A549 (cell line): ENCODE measurements at regions not wholly inside any gene's neighbourhood (a gene's known extent, or its start where the extent isn't known, plus 50 kb on each side); places are given as distances from the start of the nearest gene placed in this dataset.

Experiments
- ATAC-seq, 2 experiments: fragments of 200-7000 bp in 1 of 2; fragments of >200 bp in 1 of 2; cut with Nextera tagmentation in 1 of 2; cut with Tn5 transposase in 1 of 2; 3 replicates each; pipeline versions ENCODE4 v1.8.0 to v1.9.1; 2018 to 2020; ENCODE audit warnings: mild to moderate bottlenecking in 1 of 2, moderate library complexity in 1 of 2
- CTCF ChIA-PET: fragments of 300-600 bp; sonication (Branson Sonifier 250); formaldehyde crosslinking; extraction: SDS; loops from one replicate; lab custom pipeline; 2021; ENCODE audit warnings: antibody characterized with exemption, inconsistent platforms; lab: Yijun Ruan, JAX
- POLR2A ChIA-PET: fragments of 350-600 bp; formaldehyde crosslinking; extraction: SDS; loops from one replicate; lab custom pipeline; 2021; ENCODE audit warnings: antibody characterized with exemption, inconsistent platforms; lab: Yijun Ruan, JAX
- DNase-seq, 2 experiments: peaks; one replicate each; pipeline versions ENCODE4 v3.0.0 to v3.0.0-alpha.2; 2011 to 2016; ENCODE audit warnings: low read depth in 1 of 2, low spot score in 1 of 2
- FAIRE-seq: peaks from 2 replicates; lab custom pipeline; 2011; peaks lifted over from hg19 to GRCh38; lab: Jason Lieb, UNC
- H3K27ac ChIP-seq, 2 experiments: fragments of >200 bp; sonication (Bioruptor Twin); formaldehyde crosslinking; 3 replicates each; pipeline ENCODE4 v1.5.1; 2016 to 2017
- H3K4me1 ChIP-seq: fragments of >200 bp; sonication (Bioruptor Twin); formaldehyde crosslinking; 3 replicates; pipeline ENCODE4 v1.6.1; 2016
- H3K4me2 ChIP-seq: fragments of >200 bp; sonication (Bioruptor Twin); formaldehyde crosslinking; 3 replicates; pipeline ENCODE4 v1.6.1; 2016
- H3K4me3 ChIP-seq: fragments of >200 bp; sonication (Bioruptor Twin); formaldehyde crosslinking; 3 replicates; pipeline ENCODE4 v1.5.1; 2016
- H3K9me3 ChIP-seq: fragments of >200 bp; sonication (Bioruptor Twin); formaldehyde crosslinking; 3 replicates; pipeline ENCODE4 v1.6.1; 2016
- BCL3 ChIP-seq: fragments of >200 bp; sonication (Bioruptor Twin); formaldehyde crosslinking; IDR thresholded peaks from 3 replicates; pipeline ENCODE4 v1.6.1; 2016
- BHLHE40 ChIP-seq: IDR thresholded peaks from 2 replicates; pipeline ENCODE4 v1.6.1; 2012; ENCODE audit warnings: low read depth, low read length, inconsistent platforms
- CBX2 ChIP-seq: fragments of 200-600 bp; sonication (generic); IDR thresholded peaks from 2 replicates; pipeline ENCODE4 v1.6.1; 2016; ENCODE audit warnings: low read depth, mild to moderate bottlenecking, borderline replicate concordance
- CEBPB ChIP-seq, 2 experiments: fragments of >200 bp in 1 of 2; sonication (Bioruptor Twin) in 1 of 2; formaldehyde crosslinking in 1 of 2; IDR thresholded peaks; 2 replicates each; pipeline ENCODE4 v1.6.1; 2012 to 2016
- CHD2 ChIP-seq: fragments of 150-350 bp; IDR thresholded peaks from 2 replicates; pipeline ENCODE4 v1.6.1; 2014; ENCODE audit warnings: low read length; ENCODE audit not compliant: partially characterized antibody
- CHD4 ChIP-seq: fragments of 200-600 bp; sonication (generic); IDR thresholded peaks from 2 replicates; pipeline ENCODE4 v1.6.1; 2016; ENCODE audit warnings: antibody characterized with exemption, mild to moderate bottlenecking, borderline replicate concordance
- E2F6 ChIP-seq: IDR thresholded peaks from 2 replicates; pipeline ENCODE4 v1.6.1; 2012; ENCODE audit warnings: low read depth, borderline replicate concordance
- ELK1 ChIP-seq: fragments of 150-350 bp; IDR thresholded peaks from 2 replicates; pipeline ENCODE4 v1.6.1; 2014; ENCODE audit warnings: low read depth, mild to moderate bottlenecking, low read length
- GATA3 ChIP-seq: IDR thresholded peaks from 2 replicates; pipeline ENCODE4 v1.6.1; 2012; ENCODE audit warnings: borderline replicate concordance
- HEYL ChIP-seq: fragments of 250-450 bp; sonication (Bioruptor Pico); IDR thresholded peaks from 2 replicates; pipeline ENCODE4 v1.8.0; 2021; ENCODE audit warnings: mild to moderate bottlenecking, moderate library complexity
- HMGXB4 ChIP-seq: fragments of 250-450 bp; sonication (Bioruptor Pico); IDR thresholded peaks from 2 replicates; pipeline ENCODE4 v1.5.0; 2021; ENCODE audit warnings: mild to moderate bottlenecking, moderate library complexity, borderline replicate concordance
- HOXA7 ChIP-seq: fragments of 250-450 bp; sonication (Bioruptor Pico); IDR thresholded peaks from 2 replicates; pipeline ENCODE4 v1.5.0; 2020; ENCODE audit warnings: mild to moderate bottlenecking, moderate library complexity
- HOXB13 ChIP-seq: fragments of 250-450 bp; sonication (Bioruptor Pico); IDR thresholded peaks from 2 replicates; pipeline ENCODE4 v1.5.0; 2020; ENCODE audit warnings: low read depth, mild to moderate bottlenecking, moderate library complexity
- HOXB5 ChIP-seq: fragments of 250-450 bp; sonication (Bioruptor Pico); IDR thresholded peaks from 2 replicates; pipeline ENCODE4 v1.5.0; 2020; ENCODE audit warnings: mild to moderate bottlenecking, moderate library complexity
- JUN ChIP-seq, 2 experiments: fragments of >200 bp; sonication (Bioruptor Twin); formaldehyde crosslinking; IDR thresholded peaks; 2 replicates in 1 of 2; 3 replicates in 1 of 2; pipeline ENCODE4 v1.6.1; 2016 to 2017
- KDM1A ChIP-seq: fragments of 200-600 bp; sonication (generic); IDR thresholded peaks from 2 replicates; pipeline ENCODE4 v1.6.1; 2016; ENCODE audit warnings: low read depth, mild to moderate bottlenecking
- MAX ChIP-seq: IDR thresholded peaks from 2 replicates; pipeline ENCODE4 v1.6.1; 2012
- NFE2L2 ChIP-seq: fragments of 150-350 bp; conservative IDR thresholded peaks from 2 replicates; pipeline ENCODE4 v1.6.1; 2014; ENCODE audit warnings: low read length
- PBX3 ChIP-seq: IDR thresholded peaks from 2 replicates; pipeline ENCODE4 v1.6.1; 2012
- PHF8 ChIP-seq: fragments of 200-600 bp; sonication (generic); IDR thresholded peaks from 2 replicates; pipeline ENCODE4 v1.6.1; 2016; ENCODE audit warnings: low read depth, mild to moderate bottlenecking, antibody characterized with exemption, moderate library complexity, borderline replicate concordance
- POLR2AphosphoS2 ChIP-seq: conservative IDR thresholded peaks from 2 replicates; pipeline ENCODE4 v1.6.1; 2012; ENCODE audit warnings: low read length, improper control_type of control experiment, inconsistent platforms
- RAD21 ChIP-seq, 2 experiments: fragments of >200 bp in 1 of 2; sonication (Bioruptor Twin) in 1 of 2; formaldehyde crosslinking in 1 of 2; IDR thresholded peaks in 1 of 2; conservative IDR thresholded peaks in 1 of 2; 2 replicates in 1 of 2; 3 replicates in 1 of 2; pipeline ENCODE4 v1.6.1; 2012 to 2018; ENCODE audit warnings: inconsistent platforms in 1 of 2
- RNF2 ChIP-seq: fragments of 200-600 bp; sonication (generic); IDR thresholded peaks from 2 replicates; pipeline ENCODE4 v1.6.1; 2016; ENCODE audit warnings: low read depth, mild to moderate bottlenecking, antibody characterized with exemption, moderate library complexity, borderline replicate concordance
- SMC3 ChIP-seq: fragments of >200 bp; sonication (Bioruptor Twin); formaldehyde crosslinking; IDR thresholded peaks from 3 replicates; pipeline ENCODE4 v1.6.1; 2018; ENCODE audit warnings: inconsistent platforms
- TP53 ChIP-seq: fragments of 250-450 bp; sonication (Bioruptor Pico); IDR thresholded peaks from 2 replicates; pipeline ENCODE4 v1.5.0; 2021; ENCODE audit warnings: mild to moderate bottlenecking, moderate library complexity
- USF2 ChIP-seq: fragments of 450-650 bp; IDR thresholded peaks from 2 replicates; pipeline ENCODE4 v1.6.1; 2014; ENCODE audit warnings: antibody characterized with exemption
- WGBS: methylation state at CpG from one replicate; pipeline ENCODE4 v1.1.6; 2017; ENCODE audit errors: missing lambda C conversion rate; 5-methylcytosine and 5-hydroxymethylcytosine counted together

GRCh38 chr12:132424811-132425210 lies 65.1 kb upstream of the FBRSL1 start:
- DNase-seq (no peak), ATAC-seq (no peak), FAIRE-seq (no peak)
- 48% methylated on average over 4 of the region's 4 CpGs for WGBS
- Histone ChIP-seq H3K27ac (no peak overlapping the region), H3K4me3 (no peak overlapping the region), H3K4me2 (no peak overlapping the region), H3K4me1 (peaks cover 12% of the 10 kb centered on the region; the same call in 2 of the 3 replicates), H3K9me3 (peaks cover 5% of the 10 kb centered on the region; the same call in 1 of the 3 replicates)
- no peak for TF ChIP-seq MAX
- TF ChIP-seq NFE2L2, result no peak
- no peak for TF ChIP-seq SMC3
- TF ChIP-seq HOXB13 (CRISPR knock-in tag), result no peak
- no peak for TF ChIP-seq HOXA7 (CRISPR knock-in tag)
- TF ChIP-seq RAD21 (conservative IDR thresholded peaks at IDR 0.05 in 1 of 2, IDR thresholded peaks at IDR 0.05 in 1 of 2), result no peak
- TF ChIP-seq HOXB5, result no peak
- no peak for TF ChIP-seq RNF2
- TF ChIP-seq POLR2AphosphoS2, result no peak
- no peak for TF ChIP-seq BCL3
- no peak for TF ChIP-seq CHD2
- TF ChIP-seq BHLHE40, result no peak
- TF ChIP-seq USF2, result no peak
- no peak for TF ChIP-seq PHF8
- TF ChIP-seq JUN (IDR thresholded peaks at IDR 0.05), result no peak
- ChIA-PET POLR2A (no interaction called here), CTCF (interaction anchor here (2.4 kb wide), 1 partner anchor 10 kb away, joined by 14 read pairs; no protein-coding TSS in a partner anchor)

- Histone ChIP-seq H3K4me2 (no peak overlapping the region), H3K9me3 (peaks cover 5% of the 10 kb centered on the region; the same call in 1 of the 3 replicates), H3K27ac (no peak overlapping the region), H3K4me1 (peaks cover 12% of the 10 kb centered on the region; the same call in 2 of the 3 replicates), H3K4me3 (no peak overlapping the region)
- DNase-seq, result no peak
- ChIA-PET CTCF (interaction anchor here (2.4 kb wide), 1 partner anchor 9 kb away, joined by 14 read pairs; no protein-coding TSS in a partner anchor), POLR2A (no interaction called here)
- ATAC-seq, result no peak
- FAIRE-seq, result no peak
- WGBS, result 74% methylated on average over 31 of the region's 31 CpGs
- no peak for TF ChIP-seq E2F6
- no peak for TF ChIP-seq JUN (IDR thresholded peaks at IDR 0.05)
- TF ChIP-seq PBX3, result no peak
- TF ChIP-seq GATA3, result no peak
- TF ChIP-seq CBX2, result no peak
- TF ChIP-seq NFE2L2, result no peak
- no peak for TF ChIP-seq ELK1
- no peak for TF ChIP-seq CHD4
- TF ChIP-seq BCL3, result no peak
- no peak for TF ChIP-seq TP53 (CRISPR knock-in tag)
- TF ChIP-seq HMGXB4 (CRISPR knock-in tag), result no peak
- TF ChIP-seq CEBPB (IDR thresholded peaks at IDR 0.05), result no peak
- no peak for TF ChIP-seq HOXA7 (CRISPR knock-in tag)
- no peak for TF ChIP-seq HEYL (CRISPR knock-in tag)
- no peak for TF ChIP-seq KDM1A
Measured at GRCh38 chr12:132423820-132424645, 65.9 kb upstream of the FBRSL1 start.
